Tibial artery (tissue), 4 donors: ENCODE measurements at regions not wholly inside any gene's neighbourhood (a gene's known extent, or its start where the extent isn't known, plus 50 kb on each side); places are given as distances from the start of the nearest gene placed in this dataset.

Experiments
- DNase-seq, 2 donors: peaks; one replicate each; pipeline ENCODE4 v3.0.0-alpha.2; 2019
- H3K27ac ChIP-seq, 2 donors: fragments of 200-600 bp; sonication (generic) in 1 of 2; 1 replicate in 1 of 2; 2 replicates in 1 of 2; pipeline ENCODE4 v1.5.1; 2018 to 2019; ENCODE audit warnings: mild to moderate bottlenecking in 1 of 2
- H3K27me3 ChIP-seq, 2 donors: fragments of 200-600 bp; sonication (generic) in 1 of 2; one replicate each; pipeline versions ENCODE4 v1.5.1 to v1.6.0; 2016 to 2019
- H3K36me3 ChIP-seq, 3 donors: fragments of 200-600 bp; sonication (generic) in 2 of 3; one replicate each; pipeline ENCODE4 v1.5.1; 2016 to 2019; ENCODE audit warnings: mild to moderate bottlenecking in 2 of 3
- H3K4me1 ChIP-seq, 4 donors: fragments of 200-600 bp; sonication (generic) in 2 of 4; 1 replicate in 3 of 4; 2 replicates in 1 of 4; pipeline ENCODE4 v1.5.1; 2016 to 2019
- H3K4me3 ChIP-seq, 2 donors: fragments of 200-600 bp; sonication (generic) in 1 of 2; 1 replicate in 1 of 2; 2 replicates in 1 of 2; pipeline ENCODE4 v1.5.1; 2018 to 2019; ENCODE audit warnings: mild to moderate bottlenecking in 2 of 2
- H3K9me3 ChIP-seq, 3 donors: fragments of 200-600 bp; sonication (generic) in 1 of 3; one replicate each; pipeline ENCODE4 v1.5.1; 2016 to 2019
- intact Hi-C: fragments of 100-400 bp; cut with DNase I; formaldehyde crosslinking; loops from one replicate; pipeline ENCODE4 v1.15.0; 2023; ENCODE audit warnings: low total_unique reads
- TF ChIP-seq, protein P1 (sequence below), 2 experiments: fragments of 200-600 bp in 1 of 2; fragments of 450-650 bp in 1 of 2; IDR thresholded peaks; one replicate each; pipeline ENCODE4 v1.5.1; 2017 to 2019; ENCODE audit warnings: antibody characterized with exemption in 2 of 2, mild to moderate bottlenecking in 1 of 2, moderate library complexity in 1 of 2

DNA sequence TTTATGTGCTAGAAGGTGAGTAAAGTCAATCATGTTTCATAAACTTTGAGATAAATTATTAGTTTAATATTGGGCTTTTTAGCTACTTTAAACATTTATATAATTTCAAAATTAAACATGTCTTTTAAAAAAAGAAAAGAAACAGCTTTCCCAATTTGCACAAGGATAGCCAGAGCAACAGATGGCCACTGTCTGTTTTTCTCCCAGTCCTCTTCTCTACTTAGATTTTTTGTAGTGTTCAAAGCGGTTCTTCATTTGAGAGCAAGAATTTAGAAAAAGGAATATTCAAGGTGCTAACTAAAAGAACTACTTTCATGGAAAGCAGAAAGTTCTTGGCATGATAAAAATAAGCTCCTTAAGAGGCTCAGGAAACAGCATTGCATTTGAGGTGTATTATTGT is 128.3 kb upstream of the MIR17HG start:
- TF ChIP-seq, protein P1, sequence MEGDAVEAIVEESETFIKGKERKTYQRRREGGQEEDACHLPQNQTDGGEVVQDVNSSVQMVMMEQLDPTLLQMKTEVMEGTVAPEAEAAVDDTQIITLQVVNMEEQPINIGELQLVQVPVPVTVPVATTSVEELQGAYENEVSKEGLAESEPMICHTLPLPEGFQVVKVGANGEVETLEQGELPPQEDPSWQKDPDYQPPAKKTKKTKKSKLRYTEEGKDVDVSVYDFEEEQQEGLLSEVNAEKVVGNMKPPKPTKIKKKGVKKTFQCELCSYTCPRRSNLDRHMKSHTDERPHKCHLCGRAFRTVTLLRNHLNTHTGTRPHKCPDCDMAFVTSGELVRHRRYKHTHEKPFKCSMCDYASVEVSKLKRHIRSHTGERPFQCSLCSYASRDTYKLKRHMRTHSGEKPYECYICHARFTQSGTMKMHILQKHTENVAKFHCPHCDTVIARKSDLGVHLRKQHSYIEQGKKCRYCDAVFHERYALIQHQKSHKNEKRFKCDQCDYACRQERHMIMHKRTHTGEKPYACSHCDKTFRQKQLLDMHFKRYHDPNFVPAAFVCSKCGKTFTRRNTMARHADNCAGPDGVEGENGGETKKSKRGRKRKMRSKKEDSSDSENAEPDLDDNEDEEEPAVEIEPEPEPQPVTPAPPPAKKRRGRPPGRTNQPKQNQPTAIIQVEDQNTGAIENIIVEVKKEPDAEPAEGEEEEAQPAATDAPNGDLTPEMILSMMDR (IDR thresholded peaks at IDR 0.05), result no peak
- intact Hi-C loops, result no loop called here
- Histone ChIP-seq H3K9me3 (peaks cover 0 to 6% (median 0%) of the 10 kb centered on the region in 3 donors), H3K27me3 (peaks cover 0 to 3% of the 10 kb centered on the region in 2 donors), H3K4me3 (no peak overlapping the region), H3K36me3 (no peaks in the 10 kb centered on the region), H3K4me1 (no peaks in the 10 kb centered on the region), H3K27ac (no peak overlapping the region)
- no peak for DNase-seq

DNA sequence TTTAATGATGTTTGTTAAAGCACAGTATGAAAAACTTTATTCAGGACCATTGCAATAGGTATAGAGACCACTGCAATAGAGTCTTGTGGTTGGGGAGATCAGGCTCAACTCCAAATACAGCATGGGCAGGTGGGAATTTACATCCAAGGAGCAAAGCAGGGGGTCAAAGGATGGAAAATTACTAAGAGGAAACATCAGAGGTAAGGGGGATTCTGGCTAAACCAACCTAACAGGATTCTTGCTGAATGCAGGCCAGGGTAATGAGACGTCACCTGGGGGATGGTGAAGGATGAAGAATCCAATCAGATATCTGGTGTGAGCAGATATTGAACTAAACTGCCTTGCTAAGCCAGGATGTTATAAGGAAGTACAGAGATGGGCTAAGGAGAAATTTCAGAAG is 126.6 kb upstream of the MIR17HG start:
- H3K4me1 ChIP-seq, result no peaks in the 10 kb centered on the region
- TF ChIP-seq, protein P1 (IDR thresholded peaks at IDR 0.05), result no peak
- H3K36me3 ChIP-seq, result no peaks in the 10 kb centered on the region
- no peak overlapping the region for H3K27ac ChIP-seq
- H3K4me3 ChIP-seq, result no peak overlapping the region
- H3K9me3 ChIP-seq, result peaks cover 0 to 6% (median 0%) of the 10 kb centered on the region in 3 donors
- intact Hi-C loops, result no loop called here
- H3K27me3 ChIP-seq, result peaks cover 0 to 3% of the 10 kb centered on the region in 2 donors
- DNase-seq, result no peak

DNA sequence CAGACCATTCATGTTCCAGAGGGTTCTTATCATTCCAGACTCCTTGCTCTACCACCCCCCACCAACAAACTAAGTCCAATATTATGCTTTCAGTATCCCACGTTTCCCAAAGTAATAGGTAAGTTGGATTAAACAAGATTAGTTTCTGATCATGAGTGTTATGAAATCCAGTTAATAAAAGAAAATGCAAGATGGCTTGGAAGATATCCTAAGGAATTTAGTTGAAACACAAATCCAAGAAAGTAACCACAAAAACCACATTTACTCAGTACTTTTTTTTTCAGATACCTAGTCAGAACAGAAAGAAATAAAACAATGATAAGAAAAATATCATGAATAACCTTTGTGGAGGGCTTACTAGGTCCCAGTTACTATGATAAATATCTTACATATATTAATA is 119.4 kb upstream of the MIR17HG start:
- Histone ChIP-seq H3K4me1 (no peaks in the 10 kb centered on the region), H3K9me3 (peaks cover 0 to 6% (median 0%) of the 10 kb centered on the region in 3 donors), H3K27me3 (no peaks in the 10 kb centered on the region), H3K4me3 (no peak overlapping the region), H3K36me3 (no peaks in the 10 kb centered on the region), H3K27ac (no peak overlapping the region)
- TF ChIP-seq, protein P1 (IDR thresholded peaks at IDR 0.05), result no peak
- intact Hi-C loops, result no loop called here
- DNase-seq, result no peak

DNA sequence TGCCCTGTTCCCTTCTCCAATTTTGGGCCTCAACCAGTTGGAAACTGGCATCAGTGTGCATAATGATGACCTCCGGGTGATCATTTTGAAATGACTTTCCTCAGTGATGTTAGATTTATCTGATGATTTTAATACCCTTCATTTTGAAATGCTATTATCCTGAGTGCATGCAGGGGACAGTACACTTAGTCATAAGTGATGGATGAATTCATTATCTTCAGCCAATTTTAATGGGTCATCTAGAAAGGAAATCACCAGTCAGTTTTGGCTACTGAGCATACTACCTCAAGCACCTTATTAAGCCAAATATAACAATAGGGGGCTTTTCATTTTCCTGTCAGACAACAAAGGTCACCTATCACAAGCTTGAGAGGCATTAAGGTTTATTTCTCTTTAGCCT is 118.5 kb upstream of the MIR17HG start:
- Histone ChIP-seq H3K4me3 (no peak overlapping the region), H3K36me3 (no peaks in the 10 kb centered on the region), H3K4me1 (no peaks in the 10 kb centered on the region), H3K27me3 (no peaks in the 10 kb centered on the region), H3K9me3 (no peaks in the 10 kb centered on the region), H3K27ac (no peak overlapping the region)
- intact Hi-C loops, result no loop called here
- DNase-seq, result no peak
- TF ChIP-seq, protein P1 (IDR thresholded peaks at IDR 0.05), result no peak

- H3K4me1 ChIP-seq, result no peaks in the 10 kb centered on the region
- intact Hi-C loops, result no loop called here
Observed at GRCh38 chr13:91232716-91233115, 114.8 kb upstream of the MIR17HG start.

More at GRCh38 chr13:91232716-91233115, 114.8 kb upstream of the MIR17HG start:
- Histone ChIP-seq H3K9me3 (no peaks in the 10 kb centered on the region), H3K36me3 (no peaks in the 10 kb centered on the region), H3K27ac (no peak overlapping the region), H3K4me3 (no peak overlapping the region), H3K27me3 (no peaks in the 10 kb centered on the region)
- TF ChIP-seq, protein P1 (IDR thresholded peaks at IDR 0.05), result no peak
- DNase-seq, result no peak
